GM21576 (cell line): ENCODE measurements at regions not wholly inside any gene's neighbourhood (a gene's known extent, or its start where the extent isn't known, plus 50 kb on each side); places are given as distances from the start of the nearest gene placed in this dataset.

Source experiments
- ATAC-seq: cut with Tn5 transposase; IDR thresholded peaks from one replicate; pipeline ENCODE4 v1.9.1; 2021; ENCODE audit warnings: mild to moderate bottlenecking, moderate library complexity; ENCODE audit not compliant: unreplicated experiment

DNA sequence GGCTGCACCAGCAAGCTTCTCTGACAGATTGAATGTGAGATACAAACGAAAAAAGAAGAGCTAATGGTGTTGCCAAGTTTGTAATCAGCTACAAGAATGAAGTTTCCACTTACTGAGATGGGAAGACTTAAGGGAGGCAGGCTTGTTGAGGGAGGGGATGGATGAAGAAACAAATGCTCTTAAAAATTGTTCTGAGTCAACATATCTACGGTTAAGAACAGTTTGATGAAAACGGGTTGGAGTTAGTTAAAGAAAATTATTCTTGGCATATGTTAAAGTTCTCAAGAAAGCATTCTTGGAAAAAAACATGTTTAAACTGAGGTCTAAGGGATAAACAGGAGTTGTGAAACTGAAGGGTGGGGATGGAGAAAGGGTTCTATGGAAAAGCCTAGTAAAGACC is 816.3 kb upstream of the HS3ST1 start:
- ATAC-seq, result no peak

DNA sequence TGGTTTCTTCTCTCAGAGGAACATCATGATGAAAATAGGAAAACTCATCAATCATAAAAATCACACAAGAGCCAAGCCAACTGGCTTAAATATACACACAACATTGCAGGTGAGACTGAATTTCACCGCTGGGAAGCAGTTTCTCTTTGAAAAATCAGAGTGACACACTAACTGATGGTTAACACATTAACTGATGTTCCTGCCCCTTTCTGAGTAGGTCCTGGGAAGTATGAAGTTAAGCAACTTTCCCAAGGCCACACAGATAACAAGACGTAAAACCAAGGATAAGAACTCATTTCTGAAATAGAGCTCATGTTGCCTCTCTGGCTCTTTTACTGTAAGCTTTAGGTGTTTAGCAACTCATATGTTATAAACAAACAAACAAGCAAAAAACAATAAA is 813.7 kb upstream of the HS3ST1 start:
- no peak for ATAC-seq

DNA sequence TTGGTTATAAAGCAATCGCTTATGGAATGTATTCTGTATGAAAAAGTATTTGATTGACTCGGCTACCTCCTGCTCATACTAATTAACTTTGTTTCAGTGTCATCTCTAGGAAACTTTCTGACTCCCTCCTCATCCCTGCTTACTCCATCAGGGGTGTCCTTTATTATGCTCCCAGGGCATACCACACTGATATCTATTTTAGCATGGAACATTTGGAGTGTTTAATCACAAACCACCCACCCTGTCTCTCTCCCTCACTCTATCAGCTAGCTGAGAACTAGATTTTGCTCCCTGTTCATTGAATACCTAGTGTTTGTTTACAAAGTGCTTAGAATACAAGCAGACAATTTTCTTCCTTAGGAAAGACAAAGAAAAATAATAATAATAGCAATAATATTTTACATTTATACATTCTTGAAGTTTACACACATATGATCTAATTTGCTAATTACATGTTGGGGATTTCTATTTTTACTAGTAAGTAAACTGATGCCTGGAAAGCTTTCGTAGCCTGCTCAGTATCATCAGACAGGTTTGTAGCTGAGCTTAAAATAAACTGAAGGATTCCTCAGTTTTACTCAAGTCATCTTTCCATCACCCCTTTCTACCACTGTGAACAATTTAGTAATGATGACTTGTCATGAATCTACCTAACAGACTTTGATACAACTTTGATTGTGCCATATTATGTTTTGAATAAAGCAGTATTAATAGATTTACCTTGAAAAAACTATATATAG is 811.4 kb upstream of the HS3ST1 start:
- no peak for ATAC-seq

DNA sequence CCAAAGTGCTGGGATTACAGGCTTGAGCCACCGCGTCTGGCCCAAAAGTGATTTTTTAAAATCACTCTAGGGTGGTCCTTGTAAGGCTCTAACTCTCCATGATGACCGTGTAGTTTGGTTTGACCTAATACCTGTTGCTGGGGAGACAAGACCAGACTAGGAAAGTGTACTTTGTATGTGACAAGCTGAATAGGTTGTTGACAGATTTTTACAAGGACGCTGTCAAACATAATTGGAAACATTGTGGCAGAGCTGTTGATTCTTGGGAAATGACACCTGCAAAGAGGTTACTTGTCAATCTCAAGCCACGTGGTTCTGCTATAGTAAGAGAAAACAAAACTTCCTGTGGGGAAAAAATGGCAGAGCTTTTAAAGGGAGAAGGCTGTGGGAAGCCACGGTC is 802.4 kb upstream of the HS3ST1 start:
- ATAC-seq, result no peak

DNA sequence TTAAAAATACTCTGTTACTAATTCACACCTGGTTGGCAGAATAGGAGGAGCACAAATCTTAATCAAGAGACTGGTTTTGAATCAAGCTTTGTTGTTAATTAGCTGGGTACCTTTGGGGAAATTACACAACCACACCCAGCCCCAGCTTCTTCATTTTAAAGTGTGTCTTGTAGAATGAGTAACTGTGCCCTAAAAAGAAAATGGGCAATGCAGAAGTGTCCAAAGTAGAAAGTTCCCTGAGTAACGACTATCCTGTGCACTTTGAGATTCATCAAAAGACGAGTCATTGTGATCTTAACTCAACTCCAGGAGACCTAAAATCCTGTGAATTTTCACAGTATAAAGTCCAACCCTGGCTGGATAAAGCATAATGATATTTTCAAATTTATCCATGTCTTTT is 792.3 kb upstream of the HS3ST1 start:
- no peak for ATAC-seq

DNA sequence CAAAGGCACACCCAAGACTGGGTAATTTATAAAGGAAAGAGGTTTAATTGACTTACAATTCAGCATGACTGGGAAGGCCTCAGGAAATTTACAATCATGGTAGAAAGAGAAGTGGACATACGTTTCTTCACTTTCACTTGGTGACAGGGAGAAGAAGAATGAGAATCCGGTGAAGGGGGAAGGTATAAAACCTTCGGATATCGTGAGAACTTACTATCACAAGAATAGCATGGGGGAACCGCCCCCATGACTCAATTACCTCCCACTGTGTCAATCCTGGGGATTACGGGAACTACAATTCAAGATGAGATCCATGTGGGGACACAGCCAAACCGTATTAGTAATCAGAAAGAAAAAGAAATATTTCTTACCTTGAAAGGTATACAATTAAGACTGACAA is 782.9 kb upstream of the HS3ST1 start:
- no peak for ATAC-seq

DNA sequence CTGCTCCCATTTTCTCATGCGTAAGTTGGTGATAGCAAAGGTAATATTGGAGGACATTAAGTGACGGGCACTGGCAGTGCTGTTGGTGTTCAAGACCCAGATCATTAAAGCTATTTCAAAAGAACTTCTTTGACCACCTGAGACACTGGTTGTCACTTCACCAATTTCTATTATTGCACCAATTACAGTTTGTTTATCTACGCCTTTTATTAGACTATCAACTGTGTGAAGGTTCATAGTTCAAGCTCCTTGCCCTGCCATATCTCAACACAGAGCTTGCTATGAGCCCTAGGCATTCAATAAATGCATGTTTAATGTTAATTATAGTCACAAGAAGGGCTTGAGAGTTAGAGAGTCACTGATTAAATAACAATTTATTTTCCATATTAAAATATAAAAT is 778.7 kb upstream of the HS3ST1 start:
- ATAC-seq, result no peak

DNA sequence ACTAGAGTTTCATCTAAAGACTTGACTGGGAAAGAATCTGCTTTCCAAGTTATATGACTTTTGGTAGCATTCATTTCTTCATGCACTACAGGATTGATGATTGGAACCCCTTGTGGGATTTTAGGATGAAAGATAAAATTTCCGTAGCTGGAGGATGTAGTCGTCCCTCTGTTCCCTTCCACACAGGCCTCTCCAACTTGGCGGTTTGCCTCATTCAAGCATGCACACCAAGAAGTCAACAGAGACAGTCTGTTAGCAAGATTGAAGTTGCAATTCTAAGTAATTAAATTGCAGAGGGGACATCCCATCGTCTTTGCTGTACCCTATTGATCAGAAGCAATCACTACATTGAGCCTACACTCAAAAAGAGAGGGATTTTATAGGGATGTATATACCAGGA is 777.4 kb upstream of the HS3ST1 start:
- ATAC-seq, result no peak

DNA sequence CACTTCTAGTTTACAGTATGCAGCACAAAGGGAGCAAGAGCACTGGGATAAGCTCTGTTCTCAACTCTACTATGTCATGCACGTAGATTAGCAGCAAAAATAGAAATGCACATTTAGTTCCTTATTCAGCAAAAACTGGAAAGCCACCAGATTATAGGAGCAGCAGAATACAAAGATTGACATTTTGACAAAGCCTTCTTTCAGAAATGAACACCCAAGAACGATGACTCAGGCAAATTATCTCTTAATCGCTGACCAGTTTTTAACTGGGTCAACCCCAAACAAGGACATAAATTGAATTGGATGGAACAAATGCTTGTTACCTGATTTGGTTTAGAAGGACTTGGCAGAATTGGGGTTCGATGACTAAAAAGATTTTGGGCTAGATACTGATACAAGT is 775.3 kb upstream of the HS3ST1 start:
- no peak for ATAC-seq

DNA sequence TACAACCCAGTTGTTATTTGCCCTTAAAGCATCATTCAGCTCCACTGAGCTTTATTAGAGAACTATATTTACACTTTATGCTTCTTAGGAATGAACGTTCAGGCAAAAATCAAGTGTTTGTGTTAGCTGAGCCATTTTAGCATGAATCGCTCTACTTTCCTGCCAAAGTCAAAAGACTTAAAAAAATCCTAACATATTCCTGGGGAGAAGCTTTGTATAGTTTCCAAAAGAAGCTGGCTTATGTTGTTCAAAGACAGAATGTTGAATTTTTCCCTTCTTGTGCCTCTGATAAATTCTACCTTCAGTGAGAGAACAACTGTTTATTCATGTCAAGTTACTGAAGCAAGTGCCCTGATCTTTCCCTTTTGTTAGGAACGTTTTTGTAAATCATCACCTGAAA is 771.5 kb upstream of the HS3ST1 start:
- no peak for ATAC-seq

DNA sequence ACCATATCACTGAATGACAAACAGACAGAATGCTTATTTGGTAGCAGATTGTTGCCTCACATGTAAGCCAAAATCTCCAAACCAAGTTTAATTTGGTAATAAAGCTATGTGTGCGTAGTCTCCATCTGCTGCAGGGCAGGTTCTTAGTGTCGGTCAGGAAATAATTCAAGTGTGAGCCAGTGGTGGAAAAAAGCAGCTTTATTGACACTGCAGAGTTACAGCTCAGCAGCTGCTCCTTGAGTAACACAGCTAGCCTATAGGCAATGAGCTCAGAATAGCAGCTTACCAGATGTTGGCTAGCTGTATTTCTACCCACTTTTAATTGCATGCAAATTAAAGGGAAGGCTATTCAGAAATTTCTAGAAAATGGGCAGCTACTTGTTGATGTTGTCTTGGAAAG is 757.8 kb upstream of the HS3ST1 start:
- no peak for ATAC-seq

DNA sequence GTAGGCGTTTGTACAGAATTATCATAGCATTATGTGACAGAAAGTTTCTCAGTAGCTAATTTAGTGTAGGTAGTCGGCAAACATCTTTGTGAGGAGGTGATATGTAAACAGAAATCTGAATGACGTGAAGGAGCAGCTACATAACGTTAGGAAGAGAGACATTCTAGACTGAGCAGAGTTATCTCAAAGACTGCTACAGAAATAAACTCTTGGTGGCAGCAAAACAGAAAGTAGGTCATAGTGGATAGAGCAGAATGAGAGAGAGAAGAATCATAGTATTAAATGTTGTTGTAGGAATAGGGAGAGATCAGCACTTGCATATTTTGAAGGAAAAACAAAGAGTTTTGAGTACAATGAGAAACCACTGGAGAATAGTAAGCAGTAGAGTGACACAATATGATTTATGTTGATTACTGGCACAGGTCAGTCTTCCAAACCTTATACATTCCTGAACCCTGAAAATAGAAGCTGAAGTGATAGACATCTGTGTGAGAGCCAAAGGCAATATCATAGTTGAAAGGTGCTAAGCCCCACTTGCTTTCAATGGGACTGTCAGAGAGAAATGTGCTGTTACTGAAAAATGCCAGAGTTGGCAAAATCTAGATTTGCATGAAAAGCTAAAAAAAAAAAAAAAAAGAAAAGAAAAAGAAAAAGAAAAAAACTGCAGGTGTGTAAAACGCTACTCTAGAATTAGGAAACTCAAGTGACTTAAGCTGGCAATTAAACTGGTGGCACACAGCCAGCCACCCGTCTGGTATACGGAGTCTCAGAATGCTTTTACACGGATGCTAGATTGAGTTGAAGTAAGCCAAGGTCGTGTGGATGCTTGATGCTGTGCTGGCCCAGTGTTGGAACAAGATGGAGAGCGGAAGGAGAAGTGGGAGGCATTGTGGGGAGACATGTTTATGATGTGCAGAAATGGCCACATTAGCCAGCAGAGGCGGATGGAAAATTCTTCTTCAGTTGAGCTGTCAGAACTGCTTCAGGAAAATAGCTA is 750.2 kb upstream of the HS3ST1 start:
- ATAC-seq, result no peak

DNA sequence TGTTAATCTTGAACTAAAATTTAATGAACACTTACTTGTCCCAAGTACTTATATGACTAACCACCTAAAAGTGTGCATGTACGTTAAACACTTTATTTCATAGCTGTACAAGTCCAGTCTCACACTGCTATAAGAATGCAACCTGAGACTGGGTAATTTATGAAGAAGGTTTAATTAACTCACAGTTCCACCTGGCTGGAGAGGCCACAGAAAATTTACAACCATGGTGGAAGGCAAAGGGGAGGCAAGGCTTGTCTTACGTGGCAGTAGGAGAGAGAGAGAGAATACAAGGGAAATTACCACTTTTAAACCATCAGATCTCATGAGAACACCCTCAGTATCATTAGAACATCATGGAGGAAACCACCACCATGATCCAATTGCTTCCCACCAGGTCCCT is 748.7 kb upstream of the HS3ST1 start:
- ATAC-seq, result no peak

DNA sequence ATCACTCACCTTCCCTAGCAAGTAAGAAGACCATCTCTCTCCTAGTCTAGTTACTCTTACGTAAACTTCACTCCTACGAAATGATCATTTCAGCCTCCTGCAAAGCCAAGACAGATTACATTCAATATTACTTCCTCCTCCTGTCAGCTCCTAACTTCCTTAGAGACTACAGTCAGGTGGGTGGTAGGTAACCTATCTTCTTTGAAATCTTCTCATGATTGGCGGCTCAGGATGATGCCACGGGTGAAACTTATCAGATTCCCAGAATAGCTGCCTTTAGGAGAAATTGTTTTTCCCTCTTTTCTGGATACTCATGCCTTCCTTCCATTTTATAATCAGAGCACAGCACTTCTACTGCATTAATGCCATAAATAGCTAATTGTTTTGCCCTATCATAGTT is 744.8 kb upstream of the HS3ST1 start:
- no peak for ATAC-seq

DNA sequence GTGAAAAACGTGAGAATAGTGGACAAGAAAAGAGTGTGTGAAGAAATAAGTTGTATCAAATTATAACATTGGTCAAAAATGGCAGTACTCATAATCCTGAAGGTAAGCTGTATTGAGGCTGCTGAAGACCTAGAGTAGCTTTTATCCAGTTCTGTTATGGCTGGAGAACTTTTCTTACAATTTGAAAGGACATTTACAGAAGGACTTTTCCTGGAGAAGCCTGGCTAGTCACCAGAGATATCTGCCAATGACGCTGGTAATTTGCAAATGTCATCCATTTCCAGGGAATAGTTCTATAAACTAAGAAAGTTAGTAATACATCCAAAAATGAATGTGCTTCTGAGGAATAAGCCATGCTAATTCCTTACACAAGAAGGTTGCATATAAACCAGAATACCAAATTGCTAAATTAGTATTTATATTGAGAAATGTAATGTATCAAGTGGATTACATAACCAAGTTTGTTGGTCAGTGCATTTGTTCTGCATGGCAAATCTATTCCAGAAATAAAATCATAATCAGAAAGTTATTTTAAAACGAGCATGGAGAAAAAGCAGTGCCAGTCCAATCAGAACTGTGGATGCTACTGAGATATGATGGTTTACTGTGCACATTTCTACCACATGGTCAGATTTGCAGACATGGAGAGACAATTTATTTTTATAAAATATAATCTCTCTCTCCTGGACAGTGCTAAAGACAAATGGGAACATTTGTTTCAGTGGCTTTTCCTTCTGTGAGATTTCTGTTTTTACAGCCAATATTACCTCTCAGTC is 743.7 kb upstream of the HS3ST1 start:
- no peak for ATAC-seq

DNA sequence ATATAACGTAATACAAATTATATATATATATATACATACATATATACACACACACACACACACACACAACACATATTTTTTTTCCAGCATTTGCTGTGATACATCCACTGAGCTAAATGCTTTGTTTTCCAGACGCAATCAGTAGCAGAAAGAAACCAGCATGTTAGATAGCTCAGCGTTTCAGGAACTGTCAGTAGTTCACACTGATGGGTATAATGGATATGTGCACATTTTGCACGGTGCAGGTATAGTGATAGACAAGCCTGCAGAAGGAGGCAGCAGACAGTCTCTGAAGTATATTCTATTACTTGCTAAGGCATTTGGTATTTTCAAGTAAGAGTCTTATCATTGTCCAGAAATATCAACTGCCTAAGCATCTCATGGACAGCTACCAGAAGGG is 741.6 kb upstream of the HS3ST1 start:
- ATAC-seq, result no peak

DNA sequence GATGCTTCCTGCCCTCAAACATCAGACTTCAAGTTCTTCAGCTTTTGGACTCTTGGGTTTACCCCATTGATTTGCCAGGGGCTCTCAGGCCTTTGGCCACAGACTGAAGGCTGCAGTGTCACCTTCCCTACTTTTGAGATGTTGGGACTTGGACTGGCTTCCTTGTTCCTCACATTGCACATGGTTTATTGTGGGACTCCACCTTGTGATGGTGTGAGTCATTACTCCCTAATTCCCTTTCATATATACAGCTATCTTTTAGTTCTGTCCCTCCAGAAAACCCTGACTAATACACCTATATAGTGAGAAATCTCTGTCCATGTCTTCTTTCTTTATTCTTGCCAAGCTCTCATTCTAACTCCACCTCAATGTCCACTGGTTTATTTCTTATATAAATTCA is 736.9 kb upstream of the HS3ST1 start:
- no peak for ATAC-seq

DNA sequence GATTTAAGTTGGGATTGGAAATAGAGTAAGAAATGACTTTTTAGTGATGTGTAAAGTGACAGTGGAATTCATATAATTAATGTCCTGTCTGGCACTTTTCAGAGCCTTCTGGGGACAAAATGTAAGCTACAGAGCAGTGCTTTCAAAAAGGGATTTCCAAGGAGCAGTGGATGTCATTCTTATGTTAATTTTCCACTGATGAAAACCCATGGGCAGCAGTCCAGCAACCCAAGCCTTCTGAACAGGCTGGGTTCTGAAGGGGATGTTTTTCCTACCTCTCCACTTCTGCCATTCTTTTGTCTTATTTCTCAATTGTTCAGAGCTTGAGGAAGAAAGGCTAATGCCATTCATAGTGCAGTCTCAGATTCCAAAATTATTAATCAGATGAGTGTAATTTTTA is 717.6 kb upstream of the HS3ST1 start:
- ATAC-seq, result no peak

DNA sequence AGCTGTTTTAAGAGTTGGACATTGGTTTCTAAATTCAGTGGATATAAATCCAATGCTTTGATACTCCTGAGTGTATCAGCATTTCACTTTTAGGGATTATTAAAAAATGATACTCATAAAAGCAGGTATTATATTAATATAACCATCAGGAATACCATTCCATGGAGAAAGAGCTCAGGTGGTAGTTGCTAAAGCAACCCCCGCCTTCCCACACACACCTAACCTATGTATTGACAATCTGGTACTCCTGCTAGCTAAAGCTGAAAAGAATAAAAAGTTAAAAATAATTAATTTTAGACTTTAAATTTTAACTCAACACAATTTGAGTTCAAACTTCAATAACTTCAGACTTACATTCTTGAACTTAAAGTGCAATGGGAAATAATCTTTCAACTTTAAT is 717.1 kb upstream of the HS3ST1 start:
- no peak for ATAC-seq

DNA sequence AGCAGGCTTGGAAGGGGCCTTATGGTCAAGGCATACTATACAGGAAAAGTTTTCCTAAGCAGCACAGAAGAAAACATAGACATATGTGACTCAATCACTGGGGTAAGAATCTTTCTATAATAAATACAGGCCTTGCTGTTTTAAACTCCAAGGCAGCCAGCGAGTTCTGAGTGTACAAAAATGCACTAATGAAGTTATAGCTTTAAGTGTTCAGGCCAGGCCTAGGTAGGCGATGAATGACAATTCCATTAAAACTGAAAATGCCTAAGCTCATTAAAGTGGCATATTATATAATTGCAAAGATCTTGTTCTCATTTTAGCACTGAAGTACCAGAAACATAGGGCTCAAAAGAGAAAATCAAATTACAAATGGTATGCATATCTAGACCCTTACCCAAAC is 716.4 kb upstream of the HS3ST1 start:
- ATAC-seq, result no peak

DNA sequence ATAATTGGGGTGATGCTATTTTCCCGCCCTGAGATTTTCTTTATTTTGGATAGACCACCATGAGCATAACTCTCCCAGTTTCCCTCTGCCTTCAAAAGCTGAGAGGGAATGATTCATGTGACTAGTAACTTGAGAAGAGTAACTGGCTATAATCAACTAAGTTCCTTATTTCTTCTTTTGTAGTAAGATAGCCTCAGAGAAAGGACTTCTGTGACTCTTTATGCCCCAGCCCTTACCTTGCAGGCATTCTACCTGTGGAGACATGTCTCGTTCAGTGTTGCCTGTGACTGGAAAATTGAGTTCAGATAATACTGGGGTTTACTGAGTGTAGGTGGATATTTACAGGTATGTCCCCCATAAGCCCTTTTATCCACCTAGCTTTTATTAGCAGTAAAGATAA is 715.4 kb upstream of the HS3ST1 start:
- no peak for ATAC-seq

DNA sequence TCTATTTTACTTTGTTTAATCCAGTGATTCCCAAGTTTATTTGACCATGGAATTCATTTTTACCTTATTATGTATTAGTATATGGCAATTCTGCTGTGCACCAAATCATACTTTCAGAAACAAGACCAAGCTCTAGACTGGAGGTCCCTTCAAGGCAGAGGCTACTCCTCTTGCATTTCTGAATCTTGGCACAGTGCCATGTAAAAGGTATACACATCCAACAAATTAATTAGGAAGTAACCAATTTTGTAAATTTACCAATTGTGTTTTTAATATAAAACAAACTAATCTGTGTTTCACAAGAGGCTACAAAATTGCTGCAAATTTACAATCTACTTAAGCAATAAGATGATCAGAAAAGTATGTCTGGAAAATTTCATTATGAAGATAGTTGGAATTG is 712.2 kb upstream of the HS3ST1 start:
- ATAC-seq, result no peak
